ENCODE measurements at regions not wholly inside any gene's neighbourhood (a gene's known extent, or its start where the extent isn't known, plus 50 kb on each side); places are given as distances from the start of the nearest gene placed in this dataset.

GRCh38 chr3:124291008-124291407 is 299.1 kb upstream of the ROPN1 start (continued):
- TF ChIP-seq HNF1A (IDR thresholded peaks at IDR 0.05; ENCODE audit: low read depth) (no peak), HNF1A (CRISPR knock-in tag; IDR thresholded peaks at IDR 0.05; ENCODE audit: borderline replicate concordance) (no peak), CEBPB (IDR thresholded peaks at IDR 0.05; ENCODE audit: borderline replicate concordance, low read depth, low read length) (no peak), ZNF781 (CRISPR knock-in tag; IDR thresholded peaks at IDR 0.05; ENCODE audit: borderline replicate concordance, not compliant biosample characterization) (no peak), ZNF598 (CRISPR knock-in tag; IDR thresholded peaks at IDR 0.05; ENCODE audit: borderline replicate concordance) (no peak), ZFAT (CRISPR knock-in tag; conservative IDR thresholded peaks at IDR 0.05) (no peak)

GRCh38 chr3:124292329-124292728 is 300.4 kb upstream of the ROPN1 start:
- Histone ChIP-seq H3K4me1 (ENCODE audit: insufficient read depth, low read length) (no peaks in the 10 kb centered on the region), H3K36me3 (replicated peaks in 1 of 2; ENCODE audit: control insufficient read depth in 1 of 2, insufficient read depth in 2 of 2, low read length in 2 of 2) (no peaks in the 10 kb centered on the region), H3K9me3 (ENCODE audit: low read length) (no peaks in the 10 kb centered on the region), H3K79me2 (ENCODE audit: insufficient read depth, low read length) (no peaks in the 10 kb centered on the region), H3K9ac (ENCODE audit: insufficient read depth, low read depth, low read length) (no peak overlapping the region), H3K4me2 (ENCODE audit: low read depth, low read length) (no peak overlapping the region), H2AFZ (ENCODE audit: low read length) (no peak overlapping the region), H4K20me1 (ENCODE audit: insufficient read depth, low read length) (no peaks in the 10 kb centered on the region), H3K27ac (ENCODE audit: extremely low read length, insufficient read depth, low read length) (no peak overlapping the region), H3K4me3 (replicated peaks in 1 of 3; ENCODE audit: insufficient read depth in 1 of 3, low read depth in 2 of 3, low read length in 3 of 3) (no peak overlapping the region), H3K27me3 (ENCODE audit: control insufficient read depth in 1 of 2, insufficient read depth in 2 of 2, low read length in 2 of 2) (peaks cover 0 to 16% of the 10 kb centered on the region in 2 experiments; a peak in 1 of 5 replicates)
- in situ Hi-C loops (cut with HindIII; ENCODE audit: extremely low pct_ligation_motif_present, low pct_unique_long_range_greater_than_20kb): no loop called here
- FAIRE-seq (no peak), DNase-seq (ENCODE audit: low spot score) (no peak), ATAC-seq (no peak)
- TF ChIP-seq THYN1 (CRISPR knock-in tag; IDR thresholded peaks at IDR 0.05; ENCODE audit: borderline replicate concordance, low read depth) (no peak), MXI1 (IDR thresholded peaks at IDR 0.05; ENCODE audit: borderline replicate concordance, low read depth, low read length) (no peak), DZIP1 (CRISPR knock-in tag; IDR thresholded peaks at IDR 0.05) (no peak)
- no TSS peak for BruUV-seq (replicated peaks)
- intact Hi-C loops (cut with micrococcal nuclease; ENCODE audit: unreplicated experiment): no loop called here
- POLR2A ChIA-PET: no interaction called here
- CTCF ChIA-PET (ENCODE audit: low intra/inter-chr PET ratio, low total read pairs): no interaction called here
- WGBS (ENCODE audit: low lambda C conversion rate): 50% methylated on average over 1 of the region's 4 CpGs

Measured in HepG2 (cell line).